Esophagus squamous epithelium (tissue), 5 donors: ENCODE measurements at regions not wholly inside any gene's neighbourhood (a gene's known extent, or its start where the extent isn't known, plus 50 kb on each side); places are given as distances from the start of the nearest gene placed in this dataset.

Experiments used
- DNase-seq: peaks from one replicate; lab custom pipeline; 2025; lab: John Stamatoyannopoulos, UW
- H3K27ac ChIP-seq, 4 donors: fragments of 200-600 bp; sonication (generic); one replicate each; pipeline ENCODE4 v1.5.1; 2016 to 2019; ENCODE audit warnings: mild to moderate bottlenecking in 1 of 4
- H3K27me3 ChIP-seq, 4 donors: fragments of 200-600 bp; sonication (generic); 1 replicate in 3 of 4; 2 replicates in 1 of 4; pipeline versions ENCODE4 v1.5.1 to v1.6.0; 2017 to 2021; ENCODE audit warnings: antibody characterized with exemption in 1 of 4
- H3K36me3 ChIP-seq, 3 donors: fragments of 200-600 bp; sonication (generic); one replicate each; pipeline ENCODE4 v1.5.1; 2016 to 2019
- H3K4me1 ChIP-seq, 3 donors: fragments of 200-600 bp; sonication (generic); one replicate each; pipeline ENCODE4 v1.5.1; 2017 to 2019
- H3K4me3 ChIP-seq, 4 donors: fragments of 200-600 bp; sonication (generic); 1 replicate in 3 of 4; 2 replicates in 1 of 4; pipeline ENCODE4 v1.5.1; 2016 to 2019; ENCODE audit warnings: mild to moderate bottlenecking in 2 of 4, moderate library complexity in 1 of 4
- H3K9me3 ChIP-seq, 3 donors: fragments of 200-600 bp; sonication (generic); one replicate each; pipeline ENCODE4 v1.5.1; 2016 to 2019
- POLR2A ChIP-seq, 4 donors: fragments of 450-650 bp; IDR thresholded peaks; one replicate each; pipeline ENCODE4 v1.6.1; 2017; ENCODE audit warnings: antibody characterized with exemption in 4 of 4, mild to moderate bottlenecking in 4 of 4, moderate library complexity in 3 of 4
- WGBS, 2 donors: methylation state at CpG; one replicate each; pipeline ENCODE4 v1.1.5; 2018; 5-methylcytosine and 5-hydroxymethylcytosine counted together
- intact Hi-C: fragments of 100-400 bp; cut with DNase I; formaldehyde crosslinking; loops from one replicate; pipeline ENCODE4 v1.15.0; 2022
- TF ChIP-seq, protein P1 (sequence below), 6 experiments: fragments of 450-650 bp in 4 of 6; fragments of 200-600 bp in 2 of 6; sonication (generic) in 2 of 6; IDR thresholded peaks; one replicate each; pipeline ENCODE4 v1.5.1; 2016 to 2019; ENCODE audit warnings: antibody characterized with exemption in 6 of 6, mild to moderate bottlenecking in 4 of 6, moderate library complexity in 4 of 6
- donor health status: DM: yes; HTN: yes; CAD: no.

DNA sequence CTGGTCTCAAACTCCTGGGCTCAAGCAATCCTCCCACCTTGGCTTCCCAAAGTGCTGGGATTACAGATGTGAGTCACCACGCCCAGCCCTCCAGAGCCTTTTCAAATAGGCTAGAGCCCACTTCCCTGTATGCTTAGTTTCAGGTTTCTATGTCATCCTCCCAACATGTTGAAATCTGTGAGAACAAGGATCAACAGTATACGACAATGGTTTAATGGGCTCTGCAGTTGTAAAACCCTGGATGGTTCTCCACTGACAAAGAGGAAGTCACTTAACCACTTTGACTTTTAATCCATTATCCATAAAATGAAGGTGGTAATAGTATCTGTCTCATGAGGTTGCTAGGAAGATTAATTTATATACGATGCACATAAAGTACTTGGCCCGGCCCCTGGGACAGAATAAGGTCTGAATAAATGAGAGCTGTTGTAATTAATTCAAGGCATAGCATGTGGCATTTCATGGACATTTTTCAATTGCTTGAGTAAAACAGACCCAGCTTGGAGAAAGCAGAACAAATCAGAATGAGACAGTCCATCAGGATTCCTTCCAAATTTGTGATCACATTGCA, 113.9 kb upstream of the ZNF648 start:
- intact Hi-C loops, result no loop called here
- Histone ChIP-seq H3K27ac (peak overlapping the region; percentile 65 to 89 (median 82)), H3K36me3 (no peaks in the 10 kb centered on the region), H3K27me3 (no peaks in the 10 kb centered on the region), H3K9me3 (no peaks in the 10 kb centered on the region), H3K4me1 (peaks cover 7 to 47% (median 28%) of the 10 kb centered on the region in 3 donors), H3K4me3 (no peak overlapping the region)
- no peak for DNase-seq
- no peak for TF ChIP-seq POLR2A (IDR thresholded peaks at IDR 0.05)
- TF ChIP-seq, protein P1, sequence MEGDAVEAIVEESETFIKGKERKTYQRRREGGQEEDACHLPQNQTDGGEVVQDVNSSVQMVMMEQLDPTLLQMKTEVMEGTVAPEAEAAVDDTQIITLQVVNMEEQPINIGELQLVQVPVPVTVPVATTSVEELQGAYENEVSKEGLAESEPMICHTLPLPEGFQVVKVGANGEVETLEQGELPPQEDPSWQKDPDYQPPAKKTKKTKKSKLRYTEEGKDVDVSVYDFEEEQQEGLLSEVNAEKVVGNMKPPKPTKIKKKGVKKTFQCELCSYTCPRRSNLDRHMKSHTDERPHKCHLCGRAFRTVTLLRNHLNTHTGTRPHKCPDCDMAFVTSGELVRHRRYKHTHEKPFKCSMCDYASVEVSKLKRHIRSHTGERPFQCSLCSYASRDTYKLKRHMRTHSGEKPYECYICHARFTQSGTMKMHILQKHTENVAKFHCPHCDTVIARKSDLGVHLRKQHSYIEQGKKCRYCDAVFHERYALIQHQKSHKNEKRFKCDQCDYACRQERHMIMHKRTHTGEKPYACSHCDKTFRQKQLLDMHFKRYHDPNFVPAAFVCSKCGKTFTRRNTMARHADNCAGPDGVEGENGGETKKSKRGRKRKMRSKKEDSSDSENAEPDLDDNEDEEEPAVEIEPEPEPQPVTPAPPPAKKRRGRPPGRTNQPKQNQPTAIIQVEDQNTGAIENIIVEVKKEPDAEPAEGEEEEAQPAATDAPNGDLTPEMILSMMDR (IDR thresholded peaks at IDR 0.05), result no peak
- 41 to 56% methylated on average over 4 of the region's 4 CpGs for WGBS, 2 donors

DNA sequence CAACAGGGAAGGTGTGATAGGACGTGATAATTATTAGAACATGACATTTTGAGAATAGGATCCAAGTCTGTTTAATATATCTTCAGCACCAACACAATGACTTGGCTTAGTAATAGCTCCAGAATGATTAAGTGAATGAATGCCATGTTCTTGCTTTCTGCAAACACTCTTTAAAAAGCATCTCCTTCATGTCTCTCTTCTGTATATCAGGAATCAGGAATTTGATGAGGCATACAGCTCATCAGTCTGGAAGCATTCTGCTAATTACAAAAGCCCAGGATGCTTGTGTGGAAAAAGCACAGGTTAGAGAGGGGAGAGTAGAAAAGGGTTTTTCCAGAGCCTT, 113.0 kb upstream of the ZNF648 start:
- intact Hi-C loops, result no loop called here
- Histone ChIP-seq H3K36me3 (no peaks in the 10 kb centered on the region), H3K27ac (peak overlapping the region; percentile 65 to 89 (median 82)), H3K27me3 (no peaks in the 10 kb centered on the region), H3K9me3 (no peaks in the 10 kb centered on the region), H3K4me3 (no peak overlapping the region), H3K4me1 (peaks cover 7 to 41% (median 28%) of the 10 kb centered on the region in 3 donors)
- DNase-seq, result no peak
- TF ChIP-seq POLR2A (IDR thresholded peaks at IDR 0.05), result no peak
- TF ChIP-seq, protein P1 (IDR thresholded peaks at IDR 0.05), result no peak
- WGBS, 2 donors, result 9 to 22% methylated on average over 1 of the region's 1 CpG

DNA sequence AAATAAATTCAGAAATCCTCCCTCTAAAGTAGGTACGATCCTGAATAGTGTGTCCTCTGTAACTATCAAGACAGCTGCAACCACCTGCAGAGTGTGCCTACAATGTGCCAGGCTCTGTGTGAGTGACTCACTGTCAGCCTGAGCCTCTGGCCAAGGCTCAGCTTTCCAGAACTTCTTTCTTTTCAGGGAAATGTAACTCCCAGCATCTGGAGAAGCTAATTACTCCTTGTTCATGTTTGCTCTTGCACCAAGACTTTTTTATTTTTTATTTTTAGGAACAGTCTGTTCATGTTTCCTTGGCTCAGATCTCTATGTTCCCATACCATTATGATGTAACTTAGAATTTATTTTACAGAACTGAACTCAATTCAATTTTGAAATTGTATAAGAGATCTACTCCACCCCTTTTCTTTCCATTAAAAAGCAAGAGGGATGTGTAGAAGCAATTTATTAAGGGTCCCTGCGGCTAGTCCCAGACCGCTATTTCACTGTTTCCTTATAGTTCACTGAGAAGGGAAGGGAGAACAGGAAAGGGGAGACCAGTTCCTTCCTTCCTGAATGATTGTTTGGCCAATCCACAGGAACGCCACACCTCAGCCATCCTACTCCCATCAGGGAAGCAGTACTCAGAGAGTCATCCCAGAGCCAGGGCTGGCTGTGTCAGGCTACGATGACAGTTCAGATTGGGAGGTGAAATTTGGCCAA, 112.4 kb upstream of the ZNF648 start:
- no peaks in the 10 kb centered on the region for H3K36me3 ChIP-seq
- H3K27me3 ChIP-seq, result no peaks in the 10 kb centered on the region
- peaks cover 7 to 41% (median 28%) of the 10 kb centered on the region in 3 donors for H3K4me1 ChIP-seq
- WGBS, 2 donors, result 28 to 59% methylated on average over 4 to 5 of the region's 5 CpGs
- no peak for TF ChIP-seq POLR2A (IDR thresholded peaks at IDR 0.05)
- TF ChIP-seq, protein P1 (IDR thresholded peaks at IDR 0.05), result no peak
- no peaks in the 10 kb centered on the region for H3K9me3 ChIP-seq
- no peak overlapping the region for H3K4me3 ChIP-seq
- DNase-seq, result no peak
- peak overlapping the region; percentile 65 to 89 (median 82) for H3K27ac ChIP-seq
- intact Hi-C loops, result no loop called here

DNA sequence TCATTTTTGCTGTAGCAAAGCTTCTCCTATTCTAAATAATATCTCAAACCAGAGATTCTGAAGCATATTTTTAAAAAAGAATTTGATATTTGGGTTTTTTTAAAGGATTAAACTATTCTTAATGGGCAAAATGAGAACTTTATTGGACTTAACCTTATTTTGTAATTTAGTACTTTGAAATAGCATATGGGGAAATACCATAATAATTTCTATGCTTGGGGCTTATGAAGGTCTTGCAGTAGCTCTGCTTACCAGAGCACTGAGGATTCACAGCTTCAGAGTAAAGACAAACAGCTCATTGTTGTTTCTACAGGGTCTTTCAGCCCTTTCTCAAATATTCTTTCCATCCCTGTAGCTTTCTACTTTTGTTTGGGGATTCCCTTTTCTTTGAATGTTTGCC, 111.2 kb upstream of the ZNF648 start:
- Histone ChIP-seq H3K4me3 (no peak overlapping the region), H3K27me3 (no peaks in the 10 kb centered on the region), H3K36me3 (no peaks in the 10 kb centered on the region), H3K9me3 (no peaks in the 10 kb centered on the region), H3K4me1 (peaks cover 7 to 41% (median 28%) of the 10 kb centered on the region in 3 donors), H3K27ac (peak overlapping the region in 1 of 4 donors; percentile 79)
- intact Hi-C loops, result no loop called here
- DNase-seq, result no peak
- TF ChIP-seq POLR2A (IDR thresholded peaks at IDR 0.05), result no peak
- TF ChIP-seq, protein P1 (IDR thresholded peaks at IDR 0.05), result no peak

DNA sequence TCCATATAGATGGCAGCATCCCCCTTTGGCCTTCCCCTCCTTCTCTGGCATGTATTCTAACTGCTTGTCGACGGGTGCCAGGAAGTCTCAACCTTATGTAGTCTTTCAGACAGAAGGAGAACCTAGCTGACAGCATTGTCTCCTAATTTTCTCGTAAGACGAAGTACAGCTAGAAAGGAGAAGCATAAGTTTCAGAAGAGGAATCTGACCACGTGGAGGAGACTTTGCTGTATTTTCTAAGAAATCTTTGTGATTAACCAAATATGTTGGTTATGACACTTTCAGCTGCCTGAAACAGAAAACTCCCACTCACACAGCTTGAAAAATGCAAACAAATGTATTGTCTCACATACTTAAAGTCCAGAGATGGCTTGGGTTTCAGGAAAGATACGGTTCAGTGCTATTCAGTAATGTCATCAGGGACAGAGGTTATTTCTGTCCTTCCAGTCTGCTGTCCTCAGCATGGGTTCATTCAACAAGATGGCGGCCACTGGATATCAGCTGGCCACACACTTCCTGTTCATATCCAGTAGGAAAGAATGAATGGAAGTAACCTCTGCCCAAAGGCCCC, 109.5 kb upstream of the ZNF648 start:
- Histone ChIP-seq H3K4me1 (peaks cover 7 to 40% (median 28%) of the 10 kb centered on the region in 3 donors), H3K27me3 (no peaks in the 10 kb centered on the region), H3K9me3 (no peaks in the 10 kb centered on the region), H3K27ac (peak overlapping the region in 3 of 4 donors; percentile 1 to 59 (median 51)), H3K36me3 (no peaks in the 10 kb centered on the region), H3K4me3 (no peak overlapping the region)
- 55 to 65% methylated on average over 7 of the region's 7 CpGs for WGBS, 2 donors
- intact Hi-C loops, result no loop called here
- no peak for TF ChIP-seq POLR2A (IDR thresholded peaks at IDR 0.05)
- TF ChIP-seq, protein P1 (IDR thresholded peaks at IDR 0.05), result no peak
- no peak for DNase-seq
